PC-9 (cell line): ENCODE measurements at regions not wholly inside any gene's neighbourhood (a gene's known extent, or its start where the extent isn't known, plus 50 kb on each side); places are given as distances from the start of the nearest gene placed in this dataset.

Experiments used
- EZH2 ChIP-seq: fragments of 200-600 bp; sonication (generic); IDR thresholded peaks from 2 replicates; pipeline ENCODE4 v1.8.0; 2017; ENCODE audit warnings: antibody characterized with exemption, low read depth
- TF ChIP-seq, protein P1 (sequence below): fragments of 200-600 bp; sonication (generic); conservative IDR thresholded peaks from 2 replicates; pipeline ENCODE4 v1.6.1; 2017; ENCODE audit warnings: mixed run types, antibody characterized with exemption, mild to moderate bottlenecking, moderate library complexity

DNA sequence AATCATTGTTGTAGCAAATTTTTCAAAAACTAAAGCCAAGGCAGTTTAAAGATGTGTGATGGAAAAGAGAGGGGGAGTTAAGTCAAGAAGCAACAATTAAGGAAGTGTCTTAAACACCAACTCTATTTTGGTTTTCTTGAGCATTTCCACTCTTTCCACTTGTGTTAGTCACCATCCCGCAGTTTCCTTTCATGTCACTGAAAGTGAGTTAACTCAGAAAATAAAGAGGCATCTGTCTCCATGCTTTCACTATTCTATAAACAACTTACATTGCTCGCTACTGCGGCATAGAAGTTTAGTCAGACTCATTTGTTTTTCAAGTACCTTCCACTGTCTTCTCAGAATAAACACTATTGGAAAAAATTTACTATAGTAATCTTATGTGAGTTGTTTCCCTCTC lies 284.9 kb upstream of the SEMA3D start:
- TF ChIP-seq, protein P1, sequence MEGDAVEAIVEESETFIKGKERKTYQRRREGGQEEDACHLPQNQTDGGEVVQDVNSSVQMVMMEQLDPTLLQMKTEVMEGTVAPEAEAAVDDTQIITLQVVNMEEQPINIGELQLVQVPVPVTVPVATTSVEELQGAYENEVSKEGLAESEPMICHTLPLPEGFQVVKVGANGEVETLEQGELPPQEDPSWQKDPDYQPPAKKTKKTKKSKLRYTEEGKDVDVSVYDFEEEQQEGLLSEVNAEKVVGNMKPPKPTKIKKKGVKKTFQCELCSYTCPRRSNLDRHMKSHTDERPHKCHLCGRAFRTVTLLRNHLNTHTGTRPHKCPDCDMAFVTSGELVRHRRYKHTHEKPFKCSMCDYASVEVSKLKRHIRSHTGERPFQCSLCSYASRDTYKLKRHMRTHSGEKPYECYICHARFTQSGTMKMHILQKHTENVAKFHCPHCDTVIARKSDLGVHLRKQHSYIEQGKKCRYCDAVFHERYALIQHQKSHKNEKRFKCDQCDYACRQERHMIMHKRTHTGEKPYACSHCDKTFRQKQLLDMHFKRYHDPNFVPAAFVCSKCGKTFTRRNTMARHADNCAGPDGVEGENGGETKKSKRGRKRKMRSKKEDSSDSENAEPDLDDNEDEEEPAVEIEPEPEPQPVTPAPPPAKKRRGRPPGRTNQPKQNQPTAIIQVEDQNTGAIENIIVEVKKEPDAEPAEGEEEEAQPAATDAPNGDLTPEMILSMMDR, result no peak
- TF ChIP-seq EZH2, result no peak
